ENCODE measurements at regions not wholly inside any gene's neighbourhood (a gene's known extent, or its start where the extent isn't known, plus 50 kb on each side); places are given as distances from the start of the nearest gene placed in this dataset.

DNA sequence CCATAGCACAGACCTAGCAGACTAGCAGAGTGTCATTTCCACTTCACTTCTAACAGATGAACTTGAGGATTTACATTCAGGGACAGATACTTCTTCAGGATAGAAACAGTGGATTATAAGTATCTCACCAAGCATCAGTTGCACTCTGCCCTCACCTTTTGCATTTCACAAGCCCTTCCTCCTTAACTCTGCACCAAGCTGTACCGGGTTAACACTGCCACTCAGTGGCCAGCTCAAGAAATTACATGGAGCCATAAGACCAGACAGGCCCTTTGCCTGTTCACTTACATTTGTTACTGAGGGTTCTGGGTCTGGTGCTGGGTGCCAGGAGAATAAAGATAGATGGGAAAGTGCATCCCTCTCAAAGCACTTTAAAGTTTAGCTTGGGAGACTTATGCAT is 309.8 kb downstream of the SHANK2 start:
- no peak overlapping the region for H3K4me2 ChIP-seq (ENCODE audit: low read depth, low read length)
- intact Hi-C loops (cut with micrococcal nuclease; ENCODE audit: unreplicated experiment) (no loop called here), in situ Hi-C loops (cut with HindIII; ENCODE audit: extremely low pct_ligation_motif_present, low pct_unique_long_range_greater_than_20kb) (no loop called here)
- CTCF ChIA-PET (ENCODE audit: low intra/inter-chr PET ratio, low total read pairs), result no interaction called here
- DNase-seq (ENCODE audit: low spot score) (peak; percentile 10), ATAC-seq (no peak), FAIRE-seq (no peak)
- peaks cover 4% of the 10 kb centered on the region; the same call in 1 of the 2 replicates for H4K20me1 ChIP-seq (ENCODE audit: insufficient read depth, low read length)
- no peak overlapping the region for H3K4me3 ChIP-seq (replicated peaks in 1 of 3; ENCODE audit: insufficient read depth in 1 of 3, low read depth in 2 of 3, low read length in 3 of 3)
- BruUV-seq (replicated peaks), result no TSS peak
- POLR2A ChIA-PET, result no interaction called here
- H3K36me3 ChIP-seq (replicated peaks in 1 of 2; ENCODE audit: control insufficient read depth in 1 of 2, insufficient read depth in 2 of 2, low read length in 2 of 2), result peaks cover 5 to 42% of the 10 kb centered on the region in 2 experiments
- 92% methylated on average over 1 of the region's 1 CpG for WGBS (ENCODE audit: low lambda C conversion rate)
- H3K27me3 ChIP-seq (ENCODE audit: control insufficient read depth in 1 of 2, insufficient read depth in 2 of 2, low read length in 2 of 2), result no peaks in the 10 kb centered on the region
- no peaks in the 10 kb centered on the region for H3K4me1 ChIP-seq (ENCODE audit: insufficient read depth, low read length)
- H3K79me2 ChIP-seq (ENCODE audit: insufficient read depth, low read length), result no peaks in the 10 kb centered on the region
- H2AFZ ChIP-seq (ENCODE audit: low read length), result no peak overlapping the region
- TF ChIP-seq, protein P1, sequence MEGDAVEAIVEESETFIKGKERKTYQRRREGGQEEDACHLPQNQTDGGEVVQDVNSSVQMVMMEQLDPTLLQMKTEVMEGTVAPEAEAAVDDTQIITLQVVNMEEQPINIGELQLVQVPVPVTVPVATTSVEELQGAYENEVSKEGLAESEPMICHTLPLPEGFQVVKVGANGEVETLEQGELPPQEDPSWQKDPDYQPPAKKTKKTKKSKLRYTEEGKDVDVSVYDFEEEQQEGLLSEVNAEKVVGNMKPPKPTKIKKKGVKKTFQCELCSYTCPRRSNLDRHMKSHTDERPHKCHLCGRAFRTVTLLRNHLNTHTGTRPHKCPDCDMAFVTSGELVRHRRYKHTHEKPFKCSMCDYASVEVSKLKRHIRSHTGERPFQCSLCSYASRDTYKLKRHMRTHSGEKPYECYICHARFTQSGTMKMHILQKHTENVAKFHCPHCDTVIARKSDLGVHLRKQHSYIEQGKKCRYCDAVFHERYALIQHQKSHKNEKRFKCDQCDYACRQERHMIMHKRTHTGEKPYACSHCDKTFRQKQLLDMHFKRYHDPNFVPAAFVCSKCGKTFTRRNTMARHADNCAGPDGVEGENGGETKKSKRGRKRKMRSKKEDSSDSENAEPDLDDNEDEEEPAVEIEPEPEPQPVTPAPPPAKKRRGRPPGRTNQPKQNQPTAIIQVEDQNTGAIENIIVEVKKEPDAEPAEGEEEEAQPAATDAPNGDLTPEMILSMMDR (CRISPR knock-in tag; IDR thresholded peaks at IDR 0.05), result peak; percentile 42
- TF ChIP-seq TOPORS (CRISPR knock-in tag; IDR thresholded peaks at IDR 0.05) (0 out of 2 replicates have a peak, but pooled peaks have one; percentile 29), TEAD3 (CRISPR knock-in tag; optimal IDR thresholded peaks at IDR 0.05; ENCODE audit: borderline replicate concordance) (no peak)
- TF ChIP-seq, protein P2, sequence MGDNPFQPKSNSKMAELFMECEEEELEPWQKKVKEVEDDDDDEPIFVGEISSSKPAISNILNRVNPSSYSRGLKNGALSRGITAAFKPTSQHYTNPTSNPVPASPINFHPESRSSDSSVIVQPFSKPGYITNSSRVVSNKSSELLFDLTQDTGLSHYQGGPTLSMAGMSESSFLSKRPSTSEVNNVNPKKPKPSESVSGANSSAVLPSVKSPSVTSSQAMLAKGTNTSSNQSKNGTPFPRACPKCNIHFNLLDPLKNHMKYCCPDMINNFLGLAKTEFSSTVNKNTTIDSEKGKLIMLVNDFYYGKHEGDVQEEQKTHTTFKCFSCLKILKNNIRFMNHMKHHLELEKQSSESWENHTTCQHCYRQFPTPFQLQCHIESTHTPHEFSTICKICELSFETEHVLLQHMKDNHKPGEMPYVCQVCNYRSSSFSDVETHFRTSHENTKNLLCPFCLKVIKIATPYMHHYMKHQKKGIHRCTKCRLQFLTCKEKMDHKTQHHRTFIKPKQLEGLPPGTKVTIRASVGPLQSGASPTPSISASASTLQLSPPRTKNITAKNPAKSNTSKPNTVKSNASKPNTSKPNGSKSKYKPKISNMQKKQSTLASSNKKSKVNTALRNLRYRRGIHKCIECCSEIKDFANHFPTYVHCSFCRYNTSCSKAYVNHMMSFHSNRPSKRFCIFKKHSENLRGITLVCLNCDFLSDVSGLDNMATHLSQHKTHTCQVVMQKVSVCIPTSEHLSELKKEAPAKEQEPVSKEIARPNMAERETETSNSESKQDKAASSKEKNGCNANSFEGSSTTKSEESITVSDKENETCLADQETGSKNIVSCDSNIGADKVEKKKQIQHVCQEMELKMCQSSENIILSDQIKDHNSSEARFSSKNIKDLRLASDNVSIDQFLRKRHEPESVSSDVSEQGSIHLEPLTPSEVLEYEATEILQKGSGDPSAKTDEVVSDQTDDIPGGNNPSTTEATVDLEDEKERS (CRISPR knock-in tag; IDR thresholded peaks at IDR 0.05), result 0 out of 2 replicates have a peak, but pooled peaks have one; percentile 41
- no peak overlapping the region for H3K27ac ChIP-seq (ENCODE audit: extremely low read length, insufficient read depth, low read length)
- peaks cover 32% of the 10 kb centered on the region for H3K9me3 ChIP-seq (ENCODE audit: low read length)
- no peak overlapping the region for H3K9ac ChIP-seq (ENCODE audit: insufficient read depth, low read depth, low read length)
